ENCODE measurements at regions not wholly inside any gene's neighbourhood (a gene's known extent, or its start where the extent isn't known, plus 50 kb on each side); places are given as distances from the start of the nearest gene placed in this dataset.

DNA sequence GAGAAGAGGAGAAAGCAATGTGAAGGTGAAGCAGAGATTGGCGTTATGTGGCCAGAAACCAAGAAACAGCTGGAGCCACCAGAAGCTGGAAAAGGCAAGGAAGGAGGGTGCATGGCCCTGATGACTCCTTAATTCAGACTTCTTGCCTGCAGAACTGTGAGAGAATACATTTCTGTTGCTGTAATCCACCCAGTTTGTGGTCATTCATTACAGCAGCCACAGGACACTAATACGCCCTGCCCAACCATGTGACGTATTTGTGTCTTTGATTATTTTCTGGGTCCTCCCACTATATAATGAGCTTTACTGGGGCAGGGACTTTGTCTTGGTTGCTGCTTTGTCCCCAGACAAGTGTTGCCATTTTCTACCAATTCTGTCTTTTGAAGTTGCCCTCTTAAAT is 64.5 kb upstream of the MITF start:
- no peak overlapping the region for H3K4me2 ChIP-seq (ENCODE audit: low read length)

DNA sequence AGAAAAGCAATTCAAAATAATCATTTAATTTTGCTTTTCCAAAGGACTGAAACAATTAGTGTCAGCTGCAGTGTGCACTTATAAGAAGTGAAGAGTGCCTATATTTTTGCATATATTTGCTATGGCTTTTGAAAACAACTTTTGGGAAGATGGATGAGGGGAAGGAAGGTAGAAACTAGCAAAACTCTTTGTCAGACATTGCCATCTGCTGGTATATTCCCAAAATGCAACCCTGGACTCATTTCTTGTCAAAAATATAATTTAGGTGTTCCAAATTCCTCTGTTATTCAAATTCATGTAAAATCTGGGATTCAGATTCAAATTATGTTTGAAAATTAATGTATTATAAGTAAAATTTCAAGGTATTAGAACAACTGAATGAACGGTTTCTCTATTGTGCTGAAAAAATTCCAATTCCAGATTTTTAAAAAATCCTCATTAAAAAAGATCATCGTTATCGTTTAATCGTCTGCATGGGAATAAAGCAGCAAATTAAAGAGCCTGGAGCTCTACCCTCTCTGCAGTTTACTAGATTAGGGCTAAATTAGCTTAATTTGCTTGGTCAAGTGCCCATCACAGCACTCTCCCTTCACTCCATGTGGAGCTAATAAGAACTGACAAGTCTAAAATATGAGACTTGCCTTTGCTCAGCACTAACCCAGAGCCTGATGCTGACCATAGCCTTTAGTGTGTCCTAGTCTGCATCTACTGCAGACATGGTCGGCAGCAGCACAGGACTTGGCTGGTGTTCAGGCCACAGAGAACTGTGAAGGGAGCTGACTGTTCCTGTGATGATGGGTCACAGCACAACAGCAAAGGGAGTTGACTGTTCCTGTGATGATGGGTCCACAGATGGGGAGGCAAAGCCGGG is 67.9 kb upstream of the MITF start:
- H3K4me3 ChIP-seq (ENCODE audit: low read length): no peak overlapping the region

More for the DNA sequence above, 64.5 kb upstream of the MITF start:
- H3K79me2 ChIP-seq (replicated peaks; ENCODE audit: insufficient read depth, low read length): no peaks in the 10 kb centered on the region
- H3K9me2 ChIP-seq (ENCODE audit: insufficient read depth, low read length): no peaks in the 10 kb centered on the region
- no peak overlapping the region for H2AFZ ChIP-seq (ENCODE audit: low read depth, low read length)
- H4K20me1 ChIP-seq (ENCODE audit: insufficient read depth): no peaks in the 10 kb centered on the region
- no peak overlapping the region for H3K9ac ChIP-seq (ENCODE audit: low read length)
- no peaks in the 10 kb centered on the region for H3K36me3 ChIP-seq (ENCODE audit: insufficient read depth, low read length)
- H3K27ac ChIP-seq (ENCODE audit: low read length): no peak overlapping the region
- H3K9me3 ChIP-seq (ENCODE audit: low read length): no peaks in the 10 kb centered on the region
- TF ChIP-seq, protein P1, sequence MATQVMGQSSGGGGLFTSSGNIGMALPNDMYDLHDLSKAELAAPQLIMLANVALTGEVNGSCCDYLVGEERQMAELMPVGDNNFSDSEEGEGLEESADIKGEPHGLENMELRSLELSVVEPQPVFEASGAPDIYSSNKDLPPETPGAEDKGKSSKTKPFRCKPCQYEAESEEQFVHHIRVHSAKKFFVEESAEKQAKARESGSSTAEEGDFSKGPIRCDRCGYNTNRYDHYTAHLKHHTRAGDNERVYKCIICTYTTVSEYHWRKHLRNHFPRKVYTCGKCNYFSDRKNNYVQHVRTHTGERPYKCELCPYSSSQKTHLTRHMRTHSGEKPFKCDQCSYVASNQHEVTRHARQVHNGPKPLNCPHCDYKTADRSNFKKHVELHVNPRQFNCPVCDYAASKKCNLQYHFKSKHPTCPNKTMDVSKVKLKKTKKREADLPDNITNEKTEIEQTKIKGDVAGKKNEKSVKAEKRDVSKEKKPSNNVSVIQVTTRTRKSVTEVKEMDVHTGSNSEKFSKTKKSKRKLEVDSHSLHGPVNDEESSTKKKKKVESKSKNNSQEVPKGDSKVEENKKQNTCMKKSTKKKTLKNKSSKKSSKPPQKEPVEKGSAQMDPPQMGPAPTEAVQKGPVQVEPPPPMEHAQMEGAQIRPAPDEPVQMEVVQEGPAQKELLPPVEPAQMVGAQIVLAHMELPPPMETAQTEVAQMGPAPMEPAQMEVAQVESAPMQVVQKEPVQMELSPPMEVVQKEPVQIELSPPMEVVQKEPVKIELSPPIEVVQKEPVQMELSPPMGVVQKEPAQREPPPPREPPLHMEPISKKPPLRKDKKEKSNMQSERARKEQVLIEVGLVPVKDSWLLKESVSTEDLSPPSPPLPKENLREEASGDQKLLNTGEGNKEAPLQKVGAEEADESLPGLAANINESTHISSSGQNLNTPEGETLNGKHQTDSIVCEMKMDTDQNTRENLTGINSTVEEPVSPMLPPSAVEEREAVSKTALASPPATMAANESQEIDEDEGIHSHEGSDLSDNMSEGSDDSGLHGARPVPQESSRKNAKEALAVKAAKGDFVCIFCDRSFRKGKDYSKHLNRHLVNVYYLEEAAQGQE (IDR thresholded peaks at IDR 0.05; ENCODE audit: borderline replicate concordance): no peak
- H3K4me3 ChIP-seq (ENCODE audit: low read length): no peak overlapping the region
- H3F3A ChIP-seq (ENCODE audit: insufficient read depth, low read length, poor library complexity, severe bottlenecking): no peaks in the 10 kb centered on the region
- H3K27me3 ChIP-seq (ENCODE audit: insufficient read depth, low read depth, low read length): no peaks in the 10 kb centered on the region

DNA sequence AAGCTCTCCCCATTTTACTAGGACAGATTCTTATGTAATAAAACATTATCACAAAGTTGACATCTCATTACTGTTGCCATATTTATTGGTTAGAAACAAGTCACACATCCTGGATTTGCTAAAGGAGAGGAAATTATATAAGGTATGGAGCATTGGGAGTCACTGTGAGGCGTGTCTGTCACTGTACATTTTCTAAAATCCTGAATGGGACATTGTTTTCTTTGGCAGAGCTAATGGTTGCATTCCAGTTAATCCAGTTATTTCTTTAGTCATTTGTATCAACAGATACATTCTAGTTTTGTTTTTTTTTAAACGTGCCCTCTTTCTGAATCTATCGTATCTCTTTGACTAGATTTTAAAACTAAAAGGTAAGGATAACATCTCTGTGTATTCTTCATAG is 70.2 kb upstream of the MITF start:
- H3K9ac ChIP-seq (ENCODE audit: low read length): no peak overlapping the region
- H4K20me1 ChIP-seq (ENCODE audit: insufficient read depth): no peaks in the 10 kb centered on the region
- H3K4me2 ChIP-seq (ENCODE audit: low read length): no peak overlapping the region
- H3K4me3 ChIP-seq (ENCODE audit: low read length): no peak overlapping the region
- H3K79me2 ChIP-seq (replicated peaks; ENCODE audit: insufficient read depth, low read length): no peaks in the 10 kb centered on the region
- H3K27ac ChIP-seq (ENCODE audit: low read length): no peak overlapping the region
- no peaks in the 10 kb centered on the region for H3K9me2 ChIP-seq (ENCODE audit: insufficient read depth, low read length)
- H3K9me3 ChIP-seq (ENCODE audit: low read length): no peaks in the 10 kb centered on the region
- no peaks in the 10 kb centered on the region for H3K27me3 ChIP-seq (ENCODE audit: insufficient read depth, low read depth, low read length)
- H3K36me3 ChIP-seq (ENCODE audit: insufficient read depth, low read length): no peaks in the 10 kb centered on the region
- H3F3A ChIP-seq (ENCODE audit: insufficient read depth, low read length, poor library complexity, severe bottlenecking): no peaks in the 10 kb centered on the region
- no peak overlapping the region for H2AFZ ChIP-seq (ENCODE audit: low read depth, low read length)
- TF ChIP-seq EZH2 (IDR thresholded peaks at IDR 0.05; ENCODE audit: borderline replicate concordance, insufficient read depth, low read length, poor library complexity, severe bottlenecking): no peak
- TF ChIP-seq EP300 (conservative IDR thresholded peaks at IDR 0.05; ENCODE audit: poor library complexity, severe bottlenecking): no peak
- TF ChIP-seq, protein P1 (IDR thresholded peaks at IDR 0.05; ENCODE audit: borderline replicate concordance): no peak
- no peak for TF ChIP-seq MXI1 (conservative IDR thresholded peaks at IDR 0.05; ENCODE audit: poor library complexity, severe bottlenecking)
- no peak for TF ChIP-seq POLR2AphosphoS5 (IDR thresholded peaks at IDR 0.05)
- TF ChIP-seq, protein P2, sequence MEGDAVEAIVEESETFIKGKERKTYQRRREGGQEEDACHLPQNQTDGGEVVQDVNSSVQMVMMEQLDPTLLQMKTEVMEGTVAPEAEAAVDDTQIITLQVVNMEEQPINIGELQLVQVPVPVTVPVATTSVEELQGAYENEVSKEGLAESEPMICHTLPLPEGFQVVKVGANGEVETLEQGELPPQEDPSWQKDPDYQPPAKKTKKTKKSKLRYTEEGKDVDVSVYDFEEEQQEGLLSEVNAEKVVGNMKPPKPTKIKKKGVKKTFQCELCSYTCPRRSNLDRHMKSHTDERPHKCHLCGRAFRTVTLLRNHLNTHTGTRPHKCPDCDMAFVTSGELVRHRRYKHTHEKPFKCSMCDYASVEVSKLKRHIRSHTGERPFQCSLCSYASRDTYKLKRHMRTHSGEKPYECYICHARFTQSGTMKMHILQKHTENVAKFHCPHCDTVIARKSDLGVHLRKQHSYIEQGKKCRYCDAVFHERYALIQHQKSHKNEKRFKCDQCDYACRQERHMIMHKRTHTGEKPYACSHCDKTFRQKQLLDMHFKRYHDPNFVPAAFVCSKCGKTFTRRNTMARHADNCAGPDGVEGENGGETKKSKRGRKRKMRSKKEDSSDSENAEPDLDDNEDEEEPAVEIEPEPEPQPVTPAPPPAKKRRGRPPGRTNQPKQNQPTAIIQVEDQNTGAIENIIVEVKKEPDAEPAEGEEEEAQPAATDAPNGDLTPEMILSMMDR (IDR thresholded peaks at IDR 0.05; ENCODE audit: poor library complexity, severe bottlenecking): no peak
- TF ChIP-seq TAF1 (IDR thresholded peaks at IDR 0.05; ENCODE audit: low read depth): no peak

More for the DNA sequence above, 67.9 kb upstream of the MITF start:
- Histone ChIP-seq H4K20me1 (ENCODE audit: insufficient read depth) (no peaks in the 10 kb centered on the region), H3K9ac (ENCODE audit: low read length) (no peak overlapping the region), H2AFZ (ENCODE audit: low read depth, low read length) (no peak overlapping the region), H3K27me3 (ENCODE audit: insufficient read depth, low read depth, low read length) (no peaks in the 10 kb centered on the region), H3K27ac (ENCODE audit: low read length) (no peak overlapping the region), H3K36me3 (ENCODE audit: insufficient read depth, low read length) (no peaks in the 10 kb centered on the region), H3F3A (ENCODE audit: insufficient read depth, low read length, poor library complexity, severe bottlenecking) (no peaks in the 10 kb centered on the region), H3K9me3 (ENCODE audit: low read length) (no peaks in the 10 kb centered on the region), H3K4me2 (ENCODE audit: low read length) (no peak overlapping the region), H3K79me2 (replicated peaks; ENCODE audit: insufficient read depth, low read length) (no peaks in the 10 kb centered on the region), H3K9me2 (ENCODE audit: insufficient read depth, low read length) (no peaks in the 10 kb centered on the region)
- TF ChIP-seq, protein P2 (IDR thresholded peaks at IDR 0.05; ENCODE audit: poor library complexity, severe bottlenecking): peak; percentile 87
- TF ChIP-seq SMC3 (conservative IDR thresholded peaks at IDR 0.05; ENCODE audit: poor library complexity): peak; percentile 94
- TF ChIP-seq RAD21 (conservative IDR thresholded peaks at IDR 0.05): peak; percentile 92
- TF ChIP-seq EZH2 (IDR thresholded peaks at IDR 0.05; ENCODE audit: borderline replicate concordance, insufficient read depth, low read length, poor library complexity, severe bottlenecking): no peak
- TF ChIP-seq MXI1 (conservative IDR thresholded peaks at IDR 0.05; ENCODE audit: poor library complexity, severe bottlenecking): no peak

All from neural cell (in vitro differentiated cells).